ENCODE measurements at regions not wholly inside any gene's neighbourhood (a gene's known extent, or its start where the extent isn't known, plus 50 kb on each side); places are given as distances from the start of the nearest gene placed in this dataset.
"Not testable (repeated sequence)": the region's sequence is repeated elsewhere in the genome, so short reads cannot be mapped to it uniquely, and the experiment has no call there.

DNA sequence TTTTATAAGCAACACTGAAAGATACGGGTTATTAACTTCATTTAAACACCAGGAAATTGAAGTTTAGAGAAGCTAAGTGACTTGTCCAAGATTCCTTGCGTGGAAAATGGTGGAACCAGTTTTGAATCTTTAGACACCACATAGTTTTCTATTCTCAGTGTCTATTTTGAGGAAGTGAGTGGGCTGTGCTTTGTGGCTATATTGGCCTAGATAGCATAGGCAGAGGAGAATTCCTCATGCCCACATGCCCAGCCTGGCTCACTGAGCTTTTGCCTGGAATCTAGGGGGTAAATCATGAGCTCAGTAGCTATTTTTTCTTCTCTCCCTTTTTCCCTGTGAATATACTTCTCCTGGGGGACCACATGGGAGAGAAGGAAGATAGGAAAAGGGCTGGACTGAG lies 431.3 kb downstream of the HS3ST3B1 start:
- no peak overlapping the region for H3K4me3 ChIP-seq (replicated peaks; ENCODE audit: low read depth, low read length)
- DNase-seq (ENCODE audit: extremely low read depth, low read depth): no peak

GRCh38 chr17:14731591-14731990 lies 430.7 kb downstream of the HS3ST3B1 start:
- H3K4me3 ChIP-seq (replicated peaks; ENCODE audit: low read depth, low read length): no peak overlapping the region
- no peak for DNase-seq (ENCODE audit: extremely low read depth, low read depth)
- TF ChIP-seq, protein P1, sequence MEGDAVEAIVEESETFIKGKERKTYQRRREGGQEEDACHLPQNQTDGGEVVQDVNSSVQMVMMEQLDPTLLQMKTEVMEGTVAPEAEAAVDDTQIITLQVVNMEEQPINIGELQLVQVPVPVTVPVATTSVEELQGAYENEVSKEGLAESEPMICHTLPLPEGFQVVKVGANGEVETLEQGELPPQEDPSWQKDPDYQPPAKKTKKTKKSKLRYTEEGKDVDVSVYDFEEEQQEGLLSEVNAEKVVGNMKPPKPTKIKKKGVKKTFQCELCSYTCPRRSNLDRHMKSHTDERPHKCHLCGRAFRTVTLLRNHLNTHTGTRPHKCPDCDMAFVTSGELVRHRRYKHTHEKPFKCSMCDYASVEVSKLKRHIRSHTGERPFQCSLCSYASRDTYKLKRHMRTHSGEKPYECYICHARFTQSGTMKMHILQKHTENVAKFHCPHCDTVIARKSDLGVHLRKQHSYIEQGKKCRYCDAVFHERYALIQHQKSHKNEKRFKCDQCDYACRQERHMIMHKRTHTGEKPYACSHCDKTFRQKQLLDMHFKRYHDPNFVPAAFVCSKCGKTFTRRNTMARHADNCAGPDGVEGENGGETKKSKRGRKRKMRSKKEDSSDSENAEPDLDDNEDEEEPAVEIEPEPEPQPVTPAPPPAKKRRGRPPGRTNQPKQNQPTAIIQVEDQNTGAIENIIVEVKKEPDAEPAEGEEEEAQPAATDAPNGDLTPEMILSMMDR (IDR thresholded peaks at IDR 0.05; ENCODE audit: low read depth, low read length, missing control alignments): no peak

More for the DNA sequence above, 431.3 kb downstream of the HS3ST3B1 start:
- TF ChIP-seq, protein P1 (IDR thresholded peaks at IDR 0.05; ENCODE audit: low read depth, low read length, missing control alignments): no peak

DNA sequence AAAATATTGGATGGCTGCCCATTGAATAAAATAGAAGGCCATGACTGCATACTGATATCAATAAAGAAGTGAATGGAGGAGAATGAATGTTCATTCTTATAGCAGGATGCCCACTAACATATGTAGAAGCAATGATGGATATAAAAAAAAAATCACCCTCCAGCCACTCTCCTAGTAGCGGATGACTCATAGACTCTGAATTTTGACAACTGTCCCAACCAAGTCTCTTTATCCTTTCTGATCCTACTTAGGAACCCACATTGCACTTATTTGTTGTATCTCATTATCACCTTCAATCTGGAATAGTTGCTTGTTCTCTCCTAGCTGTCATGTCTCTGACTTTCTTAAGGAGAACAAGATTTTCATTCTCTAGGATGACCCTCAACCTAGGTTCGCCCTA lies 429.9 kb downstream of the HS3ST3B1 start:
- TF ChIP-seq, protein P1 (IDR thresholded peaks at IDR 0.05; ENCODE audit: low read depth, low read length, missing control alignments): no peak
- no peak overlapping the region for H3K4me3 ChIP-seq (replicated peaks; ENCODE audit: low read depth, low read length)
- no peak for DNase-seq (ENCODE audit: extremely low read depth, low read depth)

- TF ChIP-seq, protein P1 (IDR thresholded peaks at IDR 0.05; ENCODE audit: low read depth, low read length, missing control alignments): no peak
- H3K4me3 ChIP-seq (replicated peaks; ENCODE audit: low read depth, low read length): no peak overlapping the region
- DNase-seq (ENCODE audit: extremely low read depth, low read depth): no peak
Observed at GRCh38 chr17:14725729-14726128, 424.8 kb downstream of the HS3ST3B1 start.

DNA sequence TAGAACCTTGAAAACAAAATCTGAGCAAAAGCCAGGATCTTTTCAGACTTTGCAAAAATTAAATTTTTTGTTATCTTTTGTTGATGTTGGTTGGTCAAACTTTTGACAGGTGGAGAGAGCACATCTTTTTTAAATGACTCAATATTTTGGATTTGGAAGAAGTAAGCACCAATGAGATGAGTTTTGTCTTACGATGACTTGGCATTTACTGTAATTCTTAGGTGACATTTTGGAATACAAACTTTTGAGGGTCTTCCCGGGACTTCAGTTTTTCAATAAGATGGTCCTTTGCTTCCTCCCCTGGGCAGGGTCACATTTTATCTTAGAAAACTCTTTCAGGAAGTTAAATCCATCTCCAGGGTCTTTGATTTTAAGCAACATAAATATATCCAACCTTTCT lies 423.9 kb downstream of the HS3ST3B1 start:
- H3K4me3 ChIP-seq (replicated peaks; ENCODE audit: low read depth, low read length): no peak overlapping the region
- TF ChIP-seq, protein P1 (IDR thresholded peaks at IDR 0.05; ENCODE audit: low read depth, low read length, missing control alignments): no peak
- DNase-seq (ENCODE audit: extremely low read depth, low read depth): no peak

DNA sequence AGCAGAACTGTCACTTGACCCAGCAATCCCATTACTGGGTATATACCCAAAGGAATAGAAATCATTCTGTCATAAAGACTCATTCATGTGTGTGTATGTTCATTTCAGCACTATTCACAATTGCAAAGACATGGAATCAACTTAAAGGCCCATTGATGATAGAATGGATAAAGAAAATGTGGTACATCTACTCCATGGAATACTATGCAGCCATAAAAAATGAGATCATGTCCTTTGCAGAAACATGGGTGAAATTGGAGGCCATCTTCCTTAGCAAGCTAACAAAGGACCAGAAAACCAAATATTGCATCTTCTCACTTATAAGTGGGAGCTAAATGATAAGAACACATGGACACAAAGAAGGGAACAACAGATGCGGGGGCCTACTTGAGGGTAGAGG lies 422.5 kb downstream of the HS3ST3B1 start:
- H3K4me3 ChIP-seq (replicated peaks; ENCODE audit: low read depth, low read length); DNase-seq (ENCODE audit: extremely low read depth, low read depth): not testable (repeated sequence)

- TF ChIP-seq, protein P1 (IDR thresholded peaks at IDR 0.05; ENCODE audit: low read depth, low read length, missing control alignments): no peak
- no peak for DNase-seq (ENCODE audit: extremely low read depth, low read depth)
Observed at GRCh38 chr17:14719942-14720341, 419.1 kb downstream of the HS3ST3B1 start.

More at GRCh38 chr17:14719942-14720341, 419.1 kb downstream of the HS3ST3B1 start:
- no peak overlapping the region for H3K4me3 ChIP-seq (replicated peaks; ENCODE audit: low read depth, low read length)
